HepG2 (cell line): ENCODE measurements at regions not wholly inside any gene's neighbourhood (a gene's known extent, or its start where the extent isn't known, plus 50 kb on each side); places are given as distances from the start of the nearest gene placed in this dataset.
"Not testable (repeated sequence)": the region's sequence is repeated elsewhere in the genome, so short reads cannot be mapped to it uniquely, and the experiment has no call there.

Experiments
- ATAC-seq: fragments of 200-7000 bp; cut with Tn5 transposase; 3 replicates; pipeline ENCODE4 v1.9.1; 2020; ENCODE audit warnings: mild to moderate bottlenecking, moderate library complexity
- BruUV-seq: library from RNA; stranded (reverse); fragments of 400-500 nt; replicated peaks from 2 replicates; lab custom pipeline; 2021; lab: Mats Ljungman, UMichigan
- CTCF ChIA-PET: fragments of 300-600 bp; formaldehyde crosslinking; extraction: SDS; loops from one replicate; lab custom pipeline; 2021; ENCODE audit warnings: low total read pairs, inconsistent platforms, low intra/inter-chr PET ratio; lab: Yijun Ruan, JAX
- POLR2A ChIA-PET: fragments of 350-600 bp; sonication (Branson Sonifier 250); formaldehyde crosslinking; loops from one replicate; lab custom pipeline; 2020; ENCODE audit warnings: antibody characterized with exemption, inconsistent platforms; lab: Yijun Ruan, JAX
- DNase-seq: peaks from one replicate; pipeline ENCODE4 v3.0.0-alpha.2; 2015; ENCODE audit warnings: low spot score
- FAIRE-seq: peaks from 3 replicates; lab custom pipeline; 2011; peaks lifted over from hg19 to GRCh38; lab: Jason Lieb, UNC
- H2AFZ ChIP-seq: one replicate; pipeline ENCODE4 v1.6.1; 2011; ENCODE audit warnings: low read length, inconsistent platforms
- H3K27ac ChIP-seq: fragments of 300-600 bp; 3 replicates; pipeline ENCODE4 v1.8.0; 2011; ENCODE audit warnings: mixed run types, mild to moderate bottlenecking, mixed read lengths, low read length, inconsistent platforms; ENCODE audit not compliant: insufficient read depth; ENCODE audit errors: extremely low read length
- H3K27me3 ChIP-seq, 2 experiments: fragments of 200-600 bp in 1 of 2; 2 replicates in 1 of 2; 3 replicates in 1 of 2; pipeline versions ENCODE4 v1.6.0 to v1.8.0; 2011; ENCODE audit warnings: low read length in 2 of 2, mild to moderate bottlenecking in 2 of 2, moderate library complexity in 2 of 2, inconsistent platforms in 1 of 2; ENCODE audit not compliant: insufficient read depth in 2 of 2, control insufficient read depth in 1 of 2
- H3K36me3 ChIP-seq, 2 experiments: fragments of 200-600 bp in 1 of 2; replicated peaks in 1 of 2; 2 replicates in 1 of 2; 3 replicates in 1 of 2; pipeline versions ENCODE4 v1.5.1 to v1.8.0; 2011; ENCODE audit warnings: low read length in 2 of 2, inconsistent platforms in 1 of 2; ENCODE audit not compliant: insufficient read depth in 2 of 2, control insufficient read depth in 1 of 2
- H3K4me1 ChIP-seq: 2 replicates; pipeline ENCODE4 v1.5.1; 2012; ENCODE audit warnings: low read length, inconsistent platforms; ENCODE audit not compliant: insufficient read depth
- H3K4me2 ChIP-seq: 2 replicates; pipeline ENCODE4 v1.6.0; 2011; ENCODE audit warnings: low read depth, low read length, inconsistent platforms
- H3K4me3 ChIP-seq, 3 experiments: fragments of 200-600 bp in 1 of 3; sonication (generic), shearing (Covaris generic) in 1 of 3; replicated peaks in 1 of 3; 2 replicates each; pipeline ENCODE4 v1.5.1; 2011 to 2016; ENCODE audit warnings: low read length in 3 of 3, inconsistent platforms in 2 of 3, low read depth in 2 of 3, mild to moderate bottlenecking in 2 of 3, control low read depth in 1 of 3, mixed read lengths in 1 of 3; ENCODE audit not compliant: insufficient read depth in 1 of 3
- H3K79me2 ChIP-seq: one replicate; pipeline ENCODE4 v1.6.1; 2011; ENCODE audit warnings: low read length, inconsistent platforms; ENCODE audit not compliant: insufficient read depth
- H3K9ac ChIP-seq: 2 replicates; pipeline ENCODE4 v1.6.0; 2011; ENCODE audit warnings: mild to moderate bottlenecking, low read depth, low read length, inconsistent platforms; ENCODE audit not compliant: insufficient read depth
- H3K9me3 ChIP-seq: 2 replicates; pipeline ENCODE4 v1.5.1; 2012; ENCODE audit warnings: mild to moderate bottlenecking, low read length
- H4K20me1 ChIP-seq: 2 replicates; pipeline ENCODE4 v1.6.0; 2011; ENCODE audit warnings: inconsistent platforms, mild to moderate bottlenecking, low read length, moderate library complexity; ENCODE audit not compliant: insufficient read depth
- AHDC1 ChIP-seq: sonication (generic); formaldehyde crosslinking; IDR thresholded peaks from 2 replicates; pipeline ENCODE4 v1.5.1; 2020; ENCODE audit warnings: mild to moderate bottlenecking, missing genetic modification reagents, borderline replicate concordance
- ARID3A ChIP-seq: IDR thresholded peaks from 2 replicates; pipeline ENCODE4 v1.6.1; 2012; ENCODE audit warnings: low read depth, low read length, improper control_type of control experiment
- BRCA1 ChIP-seq: sonication (generic); formaldehyde crosslinking; IDR thresholded peaks from 2 replicates; pipeline ENCODE4 v1.4.0; 2020; ENCODE audit warnings: missing genetic modification reagents
- FOSL1 ChIP-seq: sonication (generic); formaldehyde crosslinking; IDR thresholded peaks from 2 replicates; pipeline ENCODE4 v1.9.0; 2021; ENCODE audit warnings: missing genetic modification reagents, borderline replicate concordance
- GFI1 ChIP-seq: sonication (generic); formaldehyde crosslinking; IDR thresholded peaks from 2 replicates; pipeline ENCODE4 v1.5.0; 2020; ENCODE audit warnings: missing genetic modification reagents, mild to moderate bottlenecking, borderline replicate concordance
- GTF2F1 ChIP-seq: fragments of 150-350 bp; IDR thresholded peaks from 2 replicates; pipeline ENCODE4 v1.6.1; 2014; ENCODE audit warnings: low read length
- HNRNPL ChIP-seq: fragments of 200-400 bp; formaldehyde crosslinking; IDR thresholded peaks from 2 replicates; pipeline ENCODE4 v1.6.1; 2017; ENCODE audit warnings: mild to moderate bottlenecking, low read depth, low read length
- KLF13 ChIP-seq: sonication (generic); formaldehyde crosslinking; IDR thresholded peaks from 2 replicates; pipeline ENCODE4 v1.4.0; 2020; ENCODE audit warnings: mild to moderate bottlenecking, missing genetic modification reagents
- SAFB2 ChIP-seq: sonication (generic); formaldehyde crosslinking; IDR thresholded peaks from 2 replicates; pipeline ENCODE4 v1.5.1; 2020; ENCODE audit warnings: missing genetic modification reagents, low read depth, mild to moderate bottlenecking, borderline replicate concordance
- SMC3 ChIP-seq: IDR thresholded peaks from 2 replicates; pipeline ENCODE4 v1.6.1; 2011; ENCODE audit warnings: low read length, improper control_type of control experiment
- TCF12 ChIP-seq, 2 experiments: fragments of 450-650 bp in 1 of 2; sonication (generic) in 1 of 2; formaldehyde crosslinking in 1 of 2; IDR thresholded peaks; 2 replicates each; pipeline versions ENCODE4 v1.6.1 to v1.8.0; 2017 to 2022; ENCODE audit warnings: antibody characterized with exemption in 1 of 2, mild to moderate bottlenecking in 1 of 2, missing genetic modification reagents in 1 of 2, moderate library complexity in 1 of 2
- ZNF562 ChIP-seq: sonication (generic); formaldehyde crosslinking; IDR thresholded peaks from 2 replicates; pipeline ENCODE4 v1.8.0; 2022; ENCODE audit warnings: missing genetic modification reagents, borderline replicate concordance
- ZNF841 ChIP-seq: sonication (generic); formaldehyde crosslinking; IDR thresholded peaks from 2 replicates; pipeline ENCODE4 v1.8.1; 2023; ENCODE audit warnings: missing genetic modification reagents, borderline replicate concordance
- WGBS: methylation state at CpG from one replicate; pipeline ENCODE4 v1.1.6; 2017; ENCODE audit warnings: low lambda C conversion rate; 5-methylcytosine and 5-hydroxymethylcytosine counted together
- in situ Hi-C: cut with HindIII; loops from 2 replicates; pipeline ENCODE4 v1.10.0; 2017; ENCODE audit warnings: low pct_unique_long_range_greater_than_20kb; ENCODE audit not compliant: extremely low pct_ligation_motif_present
- intact Hi-C: fragments of 100-400 bp; cut with micrococcal nuclease; formaldehyde crosslinking; loops from one replicate; pipeline ENCODE4 v1.10.0; 2022; ENCODE audit not compliant: unreplicated experiment

GRCh38 chr2:208916881-208917280 is 507.0 kb upstream of the MAP2 start:
- no peak for DNase-seq
- intact Hi-C loops, result no loop called here
- TF ChIP-seq GTF2F1, result no peak
- no peak for TF ChIP-seq SAFB2 (CRISPR knock-in tag)
- TF ChIP-seq HNRNPL, result no peak
- TF ChIP-seq FOSL1 (CRISPR knock-in tag), result no peak
- no peak for TF ChIP-seq SMC3
- TF ChIP-seq KLF13 (CRISPR knock-in tag), result no peak
- TF ChIP-seq GFI1, result no peak
- TF ChIP-seq TCF12 (IDR thresholded peaks at IDR 0.05), result no peak
- TF ChIP-seq TCF12 (CRISPR knock-in tag; IDR thresholded peaks at IDR 0.05), result no peak
- no peak for TF ChIP-seq BRCA1 (CRISPR knock-in tag)
- TF ChIP-seq ZNF841 (CRISPR knock-in tag), result no peak
- no peak for TF ChIP-seq ZNF562 (CRISPR knock-in tag)
- no peak for TF ChIP-seq AHDC1
- TF ChIP-seq ARID3A, result no peak
- TF ChIP-seq, all 625 proteins: peak for 0
- ChIA-PET CTCF (no interaction called here), POLR2A (no interaction called here)
- H3K27me3 ChIP-seq, result no peaks in the 10 kb centered on the region
- H3K4me2 ChIP-seq, result no peak overlapping the region
- H4K20me1 ChIP-seq, result no peaks in the 10 kb centered on the region
- no peaks in the 10 kb centered on the region for H3K4me1 ChIP-seq
- FAIRE-seq (no peak), ATAC-seq (no peak)
- H3K27ac ChIP-seq, result no peak overlapping the region
- H3K4me3 ChIP-seq, result no peak overlapping the region
- no peaks in the 10 kb centered on the region for H3K36me3 ChIP-seq
- H3K9me3 ChIP-seq, result 0 out of 2 replicates have a peak, but pooled peaks cover 4% of the 10 kb centered on the region
- no TSS peak for BruUV-seq
- no peak overlapping the region for H3K9ac ChIP-seq
- in situ Hi-C loops, result no loop called here
- H2AFZ ChIP-seq, result no peak overlapping the region
- H3K79me2 ChIP-seq, result no peaks in the 10 kb centered on the region
- 0% methylated on average over 2 of the region's 2 CpGs for WGBS

GRCh38 chr2:208921358-208921757 is 502.5 kb upstream of the MAP2 start:
- FAIRE-seq, DNase-seq, H3K79me2 ChIP-seq, H3K4me2 ChIP-seq, CTCF ChIA-PET, H3K36me3 ChIP-seq, in situ Hi-C loops, ATAC-seq, H3K27ac ChIP-seq, H3K4me3 ChIP-seq, H3K9me3 ChIP-seq, H3K4me1 ChIP-seq, BruUV-seq, H4K20me1 ChIP-seq, POLR2A ChIA-PET, H3K27me3 ChIP-seq, intact Hi-C loops, H2AFZ ChIP-seq, H3K9ac ChIP-seq: not testable (repeated sequence)
- 30% methylated on average over 1 of the region's 1 CpG for WGBS
